Neural crest cell (in vitro differentiated cells): ENCODE measurements at regions not wholly inside any gene's neighbourhood (a gene's known extent, or its start where the extent isn't known, plus 50 kb on each side); places are given as distances from the start of the nearest gene placed in this dataset.
"Not testable (repeated sequence)": the region's sequence is repeated elsewhere in the genome, so short reads cannot be mapped to it uniquely, and the experiment has no call there.

Experiments used
- DNase-seq: peaks from one replicate; pipeline ENCODE4 v3.0.0; 2021; ENCODE audit warnings: low read depth, mixed read lengths, low spot score
- H3K27ac Mint-ChIP-seq: one replicate; pipeline ENCODE4 v1.8.0; 2021; ENCODE audit warnings: mild to moderate bottlenecking, mixed read lengths; ENCODE audit not compliant: unreplicated experiment
- H3K27me3 Mint-ChIP-seq: 2 replicates; pipeline ENCODE4 v1.8.0; 2021; ENCODE audit warnings: low read depth, mild to moderate bottlenecking, mixed read lengths
- H3K36me3 Mint-ChIP-seq: 2 replicates; pipeline ENCODE4 v1.8.0; 2021; ENCODE audit warnings: low read depth, mild to moderate bottlenecking, mixed read lengths
- H3K4me1 Mint-ChIP-seq: 2 replicates; pipeline ENCODE4 v1.8.0; 2021; ENCODE audit warnings: mixed read lengths
- H3K4me3 Mint-ChIP-seq: one replicate; pipeline ENCODE4 v1.8.0; 2021; ENCODE audit warnings: mild to moderate bottlenecking, mixed read lengths
- H3K9me3 Mint-ChIP-seq: 2 replicates; pipeline ENCODE4 v1.8.0; 2021; ENCODE audit warnings: mixed read lengths
- TF ChIP-seq, protein P1 (sequence below): fragments of 200-600 bp; sonication (generic); conservative IDR thresholded peaks from 2 replicates; pipeline ENCODE4 v1.5.0; 2021; ENCODE audit warnings: antibody characterized with exemption, mild to moderate bottlenecking

GRCh38 chr5:53407373-53407772 is 73.1 kb upstream of the FST start:
- Mint-ChIP-seq H3K27me3 (no peaks in the 10 kb centered on the region), H3K9me3 (peaks cover 8% of the 10 kb centered on the region), H3K27ac (no peak overlapping the region), H3K4me3 (no peak overlapping the region), H3K4me1 (no peaks in the 10 kb centered on the region), H3K36me3 (no peaks in the 10 kb centered on the region)
- DNase-seq: no peak
- TF ChIP-seq, protein P1, sequence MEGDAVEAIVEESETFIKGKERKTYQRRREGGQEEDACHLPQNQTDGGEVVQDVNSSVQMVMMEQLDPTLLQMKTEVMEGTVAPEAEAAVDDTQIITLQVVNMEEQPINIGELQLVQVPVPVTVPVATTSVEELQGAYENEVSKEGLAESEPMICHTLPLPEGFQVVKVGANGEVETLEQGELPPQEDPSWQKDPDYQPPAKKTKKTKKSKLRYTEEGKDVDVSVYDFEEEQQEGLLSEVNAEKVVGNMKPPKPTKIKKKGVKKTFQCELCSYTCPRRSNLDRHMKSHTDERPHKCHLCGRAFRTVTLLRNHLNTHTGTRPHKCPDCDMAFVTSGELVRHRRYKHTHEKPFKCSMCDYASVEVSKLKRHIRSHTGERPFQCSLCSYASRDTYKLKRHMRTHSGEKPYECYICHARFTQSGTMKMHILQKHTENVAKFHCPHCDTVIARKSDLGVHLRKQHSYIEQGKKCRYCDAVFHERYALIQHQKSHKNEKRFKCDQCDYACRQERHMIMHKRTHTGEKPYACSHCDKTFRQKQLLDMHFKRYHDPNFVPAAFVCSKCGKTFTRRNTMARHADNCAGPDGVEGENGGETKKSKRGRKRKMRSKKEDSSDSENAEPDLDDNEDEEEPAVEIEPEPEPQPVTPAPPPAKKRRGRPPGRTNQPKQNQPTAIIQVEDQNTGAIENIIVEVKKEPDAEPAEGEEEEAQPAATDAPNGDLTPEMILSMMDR: no peak

- Mint-ChIP-seq H3K4me3 (no peak overlapping the region), H3K27me3 (no peaks in the 10 kb centered on the region), H3K27ac (no peak overlapping the region), H3K4me1 (no peaks in the 10 kb centered on the region), H3K36me3 (no peaks in the 10 kb centered on the region), H3K9me3 (peaks cover 8% of the 10 kb centered on the region)
- DNase-seq: no peak
- TF ChIP-seq, protein P1: no peak
Measured at GRCh38 chr5:53411388-53411787, 69.0 kb upstream of the FST start.

- not testable (repeated sequence) for H3K4me3 Mint-ChIP-seq, H3K36me3 Mint-ChIP-seq, H3K9me3 Mint-ChIP-seq, H3K4me1 Mint-ChIP-seq, H3K27ac Mint-ChIP-seq, H3K27me3 Mint-ChIP-seq, DNase-seq
Measured at GRCh38 chr5:53412499-53412898, 67.9 kb upstream of the FST start.

DNA sequence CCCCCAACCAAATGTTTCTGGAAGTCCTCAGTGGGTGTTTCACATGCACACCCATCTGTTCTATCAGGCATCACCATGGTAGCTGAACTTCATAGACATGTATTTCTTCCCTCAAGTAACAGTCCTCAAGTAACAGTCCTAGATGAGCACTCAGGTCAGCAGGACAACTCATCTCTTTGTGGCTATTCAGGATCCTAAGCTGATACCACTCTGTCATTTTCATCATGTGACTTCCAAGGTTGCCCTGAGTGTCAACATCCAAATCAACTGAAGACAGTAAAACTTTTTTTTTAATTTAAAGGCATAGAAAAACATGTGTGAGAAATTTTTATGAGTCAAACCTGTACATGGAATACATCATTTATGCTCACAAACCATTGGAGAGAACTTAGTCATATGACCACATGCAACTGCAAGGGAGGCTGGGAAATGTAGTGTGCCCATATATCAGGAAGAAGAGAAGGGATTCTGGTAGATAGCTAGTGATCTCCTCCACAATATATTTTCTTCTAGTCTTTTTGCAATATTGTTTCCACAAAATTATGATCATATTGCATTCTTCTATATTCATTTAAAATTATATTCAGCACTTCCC is 64.2 kb upstream of the FST start:
- H3K27me3 Mint-ChIP-seq: no peaks in the 10 kb centered on the region
- no peak for DNase-seq
- H3K9me3 Mint-ChIP-seq: no peaks in the 10 kb centered on the region
- no peak overlapping the region for H3K4me3 Mint-ChIP-seq
- TF ChIP-seq, protein P1: no peak
- no peaks in the 10 kb centered on the region for H3K36me3 Mint-ChIP-seq
- no peak overlapping the region for H3K27ac Mint-ChIP-seq
- peaks cover 9% of the 10 kb centered on the region for H3K4me1 Mint-ChIP-seq

GRCh38 chr5:53418409-53418808 is 62.0 kb upstream of the FST start:
- TF ChIP-seq, protein P1: no peak
- DNase-seq: no peak
- H3K4me1 Mint-ChIP-seq: peaks cover 9% of the 10 kb centered on the region
- H3K27ac Mint-ChIP-seq: peak overlapping the region; percentile 13
- H3K36me3 Mint-ChIP-seq: no peaks in the 10 kb centered on the region
- H3K9me3 Mint-ChIP-seq: no peaks in the 10 kb centered on the region
- H3K27me3 Mint-ChIP-seq: no peaks in the 10 kb centered on the region
- H3K4me3 Mint-ChIP-seq: no peak overlapping the region

DNA sequence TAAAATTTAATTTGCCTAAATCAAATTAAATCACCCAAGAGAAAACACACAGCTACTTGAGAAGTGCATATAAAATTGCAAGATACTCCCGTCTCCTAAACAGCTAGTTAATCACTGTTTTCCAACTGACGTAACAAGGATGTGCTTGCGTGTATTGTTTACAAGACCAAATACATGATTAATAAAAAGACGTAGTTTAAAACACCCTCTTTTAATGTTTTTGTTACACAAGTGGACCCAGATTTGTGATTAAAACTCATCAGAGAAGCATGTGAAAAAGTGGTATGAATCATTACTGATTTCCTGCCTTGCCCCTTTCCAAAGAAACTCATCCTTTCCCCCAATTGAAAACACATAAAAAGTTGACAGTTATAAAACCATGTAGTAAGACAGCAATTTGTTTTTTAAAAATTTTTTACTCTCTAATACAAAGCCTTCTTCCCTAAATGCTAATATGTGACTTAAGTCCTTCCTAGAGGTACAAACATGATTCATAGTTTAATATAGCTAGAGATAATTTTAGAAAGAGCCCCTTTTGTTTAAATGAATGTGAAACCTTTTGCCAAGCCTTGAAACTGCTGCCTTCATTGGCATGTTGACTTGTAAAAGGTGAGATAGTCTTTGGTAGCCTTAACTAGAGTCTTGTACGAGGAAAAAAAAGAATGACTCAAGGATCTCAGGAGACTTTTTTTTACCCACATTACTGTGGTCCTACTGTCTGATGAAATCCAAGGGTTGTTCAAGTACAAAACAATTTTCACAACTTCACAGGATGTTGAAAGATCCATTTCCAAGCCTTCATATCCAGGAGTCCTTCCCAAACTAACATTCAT is 61.4 kb upstream of the FST start:
- no peaks in the 10 kb centered on the region for H3K27me3 Mint-ChIP-seq
- H3K9me3 Mint-ChIP-seq: no peaks in the 10 kb centered on the region
- peaks cover 9% of the 10 kb centered on the region for H3K4me1 Mint-ChIP-seq
- H3K36me3 Mint-ChIP-seq: no peaks in the 10 kb centered on the region
- TF ChIP-seq, protein P1: no peak
- no peak overlapping the region for H3K4me3 Mint-ChIP-seq
- DNase-seq: no peak
- no peak overlapping the region for H3K27ac Mint-ChIP-seq
